Endothelial cell of umbilical vein (primary cell): ENCODE measurements at regions not wholly inside any gene's neighbourhood (a gene's known extent, or its start where the extent isn't known, plus 50 kb on each side); places are given as distances from the start of the nearest gene placed in this dataset.

Experiments
- EZH2 ChIP-seq: IDR thresholded peaks from 2 replicates; pipeline ENCODE4 v1.6.1; 2012; ENCODE audit warnings: borderline replicate concordance, low read depth, mild to moderate bottlenecking, moderate library complexity, low read length, inconsistent platforms; ENCODE audit not compliant: severe bottlenecking
- JUN ChIP-seq: IDR thresholded peaks from 2 replicates; pipeline ENCODE4 v1.6.1; 2011; ENCODE audit warnings: borderline replicate concordance, low read depth; ENCODE audit not compliant: insufficient read length, insufficient read depth
- POLR2A ChIP-seq: IDR thresholded peaks from 2 replicates; pipeline ENCODE4 v1.6.1; 2012; ENCODE audit warnings: low read depth, mild to moderate bottlenecking, control low read depth, low read length
- POLR2AphosphoS5 ChIP-seq: IDR thresholded peaks from 2 replicates; pipeline ENCODE4 v1.6.1; 2012; ENCODE audit warnings: low read depth, mild to moderate bottlenecking, control low read depth, low read length, moderate library complexity; ENCODE audit not compliant: insufficient read depth
- TF ChIP-seq, protein P1 (sequence below), 2 donors: IDR thresholded peaks; 1 replicate in 1 of 2; 2 replicates in 1 of 2; pipeline ENCODE4 v1.5.1; 2011; ENCODE audit warnings: low read length in 2 of 2, mild to moderate bottlenecking in 2 of 2, moderate library complexity in 2 of 2, control low read depth in 1 of 2, inconsistent platforms in 1 of 2, low read depth in 1 of 2; ENCODE audit not compliant: insufficient read depth in 1 of 2; ENCODE audit errors: extremely low read depth in 1 of 2

DNA sequence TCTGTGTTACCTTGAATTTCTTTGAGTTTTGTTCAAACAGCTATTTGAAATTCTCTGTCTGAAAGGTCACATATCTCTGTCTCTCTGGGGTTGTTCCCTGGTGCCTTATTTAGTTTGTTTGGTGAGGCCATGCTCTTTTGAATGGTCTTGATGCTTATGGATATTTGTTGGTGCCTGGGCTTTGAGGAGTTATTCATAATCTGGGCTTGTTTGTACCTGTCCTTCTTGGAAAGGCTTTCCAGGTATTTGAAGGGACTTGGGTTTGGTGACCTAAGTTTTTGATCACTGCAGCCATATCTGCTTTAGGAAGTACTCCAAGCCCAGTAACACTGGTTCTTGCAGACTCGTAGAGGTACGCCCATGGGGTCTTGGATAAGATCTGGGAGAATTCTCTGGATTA, 63.3 kb upstream of the MAGI3 start:
- no peak for TF ChIP-seq JUN
- TF ChIP-seq EZH2 = no peak
- no peak for TF ChIP-seq POLR2A
- TF ChIP-seq, protein P1, sequence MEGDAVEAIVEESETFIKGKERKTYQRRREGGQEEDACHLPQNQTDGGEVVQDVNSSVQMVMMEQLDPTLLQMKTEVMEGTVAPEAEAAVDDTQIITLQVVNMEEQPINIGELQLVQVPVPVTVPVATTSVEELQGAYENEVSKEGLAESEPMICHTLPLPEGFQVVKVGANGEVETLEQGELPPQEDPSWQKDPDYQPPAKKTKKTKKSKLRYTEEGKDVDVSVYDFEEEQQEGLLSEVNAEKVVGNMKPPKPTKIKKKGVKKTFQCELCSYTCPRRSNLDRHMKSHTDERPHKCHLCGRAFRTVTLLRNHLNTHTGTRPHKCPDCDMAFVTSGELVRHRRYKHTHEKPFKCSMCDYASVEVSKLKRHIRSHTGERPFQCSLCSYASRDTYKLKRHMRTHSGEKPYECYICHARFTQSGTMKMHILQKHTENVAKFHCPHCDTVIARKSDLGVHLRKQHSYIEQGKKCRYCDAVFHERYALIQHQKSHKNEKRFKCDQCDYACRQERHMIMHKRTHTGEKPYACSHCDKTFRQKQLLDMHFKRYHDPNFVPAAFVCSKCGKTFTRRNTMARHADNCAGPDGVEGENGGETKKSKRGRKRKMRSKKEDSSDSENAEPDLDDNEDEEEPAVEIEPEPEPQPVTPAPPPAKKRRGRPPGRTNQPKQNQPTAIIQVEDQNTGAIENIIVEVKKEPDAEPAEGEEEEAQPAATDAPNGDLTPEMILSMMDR (IDR thresholded peaks at IDR 0.05; ENCODE audit: extremely low read depth in 1 of 2, insufficient read depth in 1 of 2, low read depth in 1 of 2, low read length in 2 of 2) = no peak
- TF ChIP-seq POLR2AphosphoS5 = no peak
